TTC549 (cell line): ENCODE measurements at regions not wholly inside any gene's neighbourhood (a gene's known extent, or its start where the extent isn't known, plus 50 kb on each side); places are given as distances from the start of the nearest gene placed in this dataset.
A peak's percentile ranks its signal among the peaks of the same experiment; 100 is the strongest.
"Not testable (repeated sequence)": the region's sequence is repeated elsewhere in the genome, so short reads cannot be mapped to it uniquely, and the experiment has no call there.

Experiments used
- FAIRE-seq: peaks from 2 replicates; lab custom pipeline; 2012; peaks lifted over from hg19 to GRCh38; lab: Jason Lieb, UNC

DNA sequence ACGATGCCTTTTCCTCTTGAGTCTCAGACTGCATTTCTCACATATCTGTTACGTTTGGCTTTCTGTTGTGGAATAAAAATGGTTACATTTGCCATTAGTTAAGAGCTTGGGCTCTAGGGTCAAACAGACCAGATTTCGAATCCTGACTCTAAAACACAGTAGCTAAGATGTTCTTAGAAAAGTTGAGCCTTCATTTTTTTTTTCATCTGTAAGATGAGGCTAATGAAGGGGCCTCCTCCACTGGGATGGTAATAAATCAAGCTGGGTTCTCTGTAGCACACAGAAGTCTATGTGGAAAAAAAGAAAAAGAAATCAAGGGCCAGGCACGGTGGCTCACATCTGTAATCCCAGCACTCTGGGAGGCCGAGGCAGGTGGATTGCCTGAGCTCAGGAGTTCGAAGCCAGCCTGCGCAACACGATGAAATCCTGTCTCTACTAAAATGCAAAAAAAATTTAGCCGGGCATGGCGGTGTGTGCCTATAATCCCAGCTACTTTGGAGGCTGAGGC lies 49.9 kb upstream of the CAPRIN1 start:
- no peak for FAIRE-seq

DNA sequence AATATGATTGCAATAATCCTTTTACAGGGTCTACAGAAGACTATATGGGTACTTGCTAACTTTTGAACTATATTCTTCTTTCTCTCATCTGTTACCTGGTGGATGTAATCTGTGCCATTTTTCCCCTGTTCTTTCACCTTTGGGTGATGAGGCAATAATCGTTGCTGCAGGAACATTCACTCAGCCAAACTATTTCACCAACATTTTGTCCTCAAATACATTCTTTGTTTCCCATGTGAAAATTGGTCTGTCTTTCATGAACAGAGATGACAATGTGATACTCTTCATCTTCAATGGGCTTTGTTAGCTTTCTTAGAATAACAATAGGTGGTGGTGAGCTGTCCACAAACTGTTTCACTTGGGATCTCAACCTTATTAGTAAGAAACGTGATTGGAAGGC lies 52.1 kb upstream of the CAPRIN1 start:
- no peak for FAIRE-seq

DNA sequence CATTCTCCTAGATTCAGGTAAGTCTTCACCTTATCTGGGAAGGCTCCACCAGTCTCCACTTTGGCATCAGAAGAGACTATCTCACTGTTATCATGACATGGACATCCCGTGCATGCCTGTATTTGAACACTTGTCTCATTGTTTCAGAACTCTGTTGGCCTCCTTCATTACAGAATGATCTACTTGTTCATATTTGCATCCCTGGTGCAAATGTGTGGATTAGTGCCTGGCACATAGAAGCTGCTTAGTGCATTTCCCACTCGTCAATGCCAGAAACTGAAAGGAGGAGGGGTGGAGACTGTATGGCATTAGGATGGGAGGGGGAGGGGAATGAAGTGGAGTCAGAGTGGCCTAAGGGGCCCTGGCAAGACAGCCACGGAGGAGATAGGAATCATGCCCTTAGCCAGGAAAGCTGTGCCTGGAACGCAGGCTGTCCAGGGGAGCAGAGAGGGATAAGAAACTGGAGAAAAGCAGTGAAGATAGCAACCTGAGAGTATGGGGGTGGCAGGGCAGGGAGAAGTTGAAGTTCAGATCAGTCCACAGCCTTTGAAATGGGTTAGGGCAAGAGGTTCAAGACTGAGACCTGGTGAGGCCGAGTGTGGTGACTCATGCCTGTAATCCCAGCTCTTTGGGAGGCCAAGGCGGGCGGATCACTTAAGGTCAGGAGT lies 53.8 kb upstream of the CAPRIN1 start:
- no peak for FAIRE-seq

DNA sequence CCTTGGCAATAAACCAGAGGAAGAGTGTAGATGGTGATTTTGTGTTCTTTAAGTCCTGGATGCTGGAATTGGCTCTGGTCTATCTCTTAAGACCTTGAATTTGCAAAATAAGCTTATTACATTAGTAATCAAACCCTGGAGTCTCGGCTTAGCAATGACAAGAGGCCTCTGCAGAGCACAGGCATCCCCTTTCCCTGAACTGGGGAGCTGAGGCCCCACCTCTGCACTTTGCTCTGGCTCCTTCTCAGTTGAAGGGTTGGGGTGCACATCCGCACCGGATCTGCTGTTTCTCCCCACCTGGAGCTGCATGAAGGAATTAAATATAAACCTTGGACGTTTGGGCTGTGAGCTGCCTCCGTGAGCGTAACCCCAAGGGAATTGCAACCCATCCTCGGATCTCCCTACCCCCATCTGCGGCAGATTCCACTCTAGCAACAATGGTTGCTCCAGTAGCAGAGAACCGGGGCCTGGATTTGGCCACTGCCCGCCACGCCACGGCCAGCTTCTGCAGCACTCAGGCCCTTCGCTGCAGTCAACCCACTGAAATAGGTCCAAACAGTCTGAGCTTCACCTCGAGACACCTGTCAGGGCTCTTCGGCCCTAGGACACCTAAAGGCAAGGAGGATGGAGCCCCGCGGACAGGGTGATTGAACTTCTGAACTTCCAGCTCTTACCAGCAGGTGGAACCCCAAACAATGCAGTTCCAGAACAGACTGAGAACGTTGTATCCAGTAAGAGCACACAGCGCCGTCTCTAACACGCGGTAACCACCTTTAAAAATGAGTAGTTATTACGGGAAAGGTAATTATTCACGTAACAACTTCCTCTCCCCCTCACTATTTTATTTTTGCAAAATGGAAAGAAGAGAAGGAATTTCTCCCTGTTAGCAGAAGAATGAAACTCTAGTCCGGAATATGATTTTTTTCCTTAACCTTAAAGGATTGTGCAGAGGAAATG lies 54.8 kb upstream of the CAPRIN1 start:
- FAIRE-seq, result no peak

DNA sequence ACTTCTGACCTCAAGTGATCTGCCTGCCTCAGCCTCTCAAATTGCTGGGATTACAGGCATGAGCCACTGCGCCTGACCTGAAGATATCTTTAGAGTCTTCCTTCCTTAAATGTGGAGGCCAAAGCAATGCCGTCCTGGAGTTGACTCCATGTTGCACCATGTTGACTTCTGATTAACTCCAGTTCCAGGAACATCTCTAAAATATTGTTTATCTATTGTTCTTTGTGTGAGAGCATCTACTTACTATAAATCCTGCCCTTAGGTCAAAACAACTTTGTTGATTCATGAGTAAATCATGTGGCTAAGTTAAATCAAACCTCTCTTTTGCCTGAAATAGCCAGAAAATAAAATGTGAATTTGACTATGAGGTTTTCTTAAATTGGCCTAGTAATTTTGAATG lies 56.6 kb upstream of the CAPRIN1 start:
- no peak for FAIRE-seq

DNA sequence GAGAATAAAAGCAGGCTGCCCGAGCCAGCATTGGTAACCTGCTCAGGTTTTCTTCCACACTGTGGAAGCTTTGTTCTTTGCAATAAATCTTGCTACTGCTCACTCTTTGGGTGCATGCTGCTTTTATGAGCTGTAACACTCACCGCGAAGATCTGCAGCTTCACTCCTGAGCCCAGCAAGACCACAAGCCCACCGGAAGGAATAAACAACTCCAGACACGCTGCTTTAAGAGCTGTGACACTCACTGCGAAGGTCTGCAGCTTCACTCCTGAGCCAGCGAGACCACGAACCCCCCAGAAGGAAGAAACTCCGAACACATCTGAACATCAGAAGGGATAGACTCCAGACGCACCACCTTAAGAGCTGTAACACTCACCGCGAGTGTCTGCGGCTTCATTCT lies 60.4 kb upstream of the CAPRIN1 start:
- FAIRE-seq, result not testable (repeated sequence)

DNA sequence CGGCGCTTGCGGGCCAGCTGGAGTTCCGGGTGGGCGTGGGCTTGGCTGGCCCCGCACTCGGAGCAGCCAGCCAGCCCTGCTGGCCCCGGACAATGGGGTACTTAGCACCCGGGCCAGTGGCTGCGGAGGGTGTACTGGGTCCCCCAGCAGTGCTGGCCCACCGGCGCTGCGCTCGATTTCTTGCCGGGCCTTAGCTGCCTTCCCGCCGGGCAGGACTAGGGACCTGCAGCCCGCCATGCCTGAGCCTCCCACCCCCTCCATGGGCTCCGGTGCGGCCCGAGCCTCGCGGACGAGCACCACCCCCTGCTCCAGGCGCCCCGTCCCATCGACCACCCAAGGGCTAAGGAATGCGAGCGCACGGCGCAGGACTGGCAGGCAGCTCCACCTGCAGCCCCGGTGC lies 61.4 kb upstream of the CAPRIN1 start:
- not testable (repeated sequence) for FAIRE-seq

DNA sequence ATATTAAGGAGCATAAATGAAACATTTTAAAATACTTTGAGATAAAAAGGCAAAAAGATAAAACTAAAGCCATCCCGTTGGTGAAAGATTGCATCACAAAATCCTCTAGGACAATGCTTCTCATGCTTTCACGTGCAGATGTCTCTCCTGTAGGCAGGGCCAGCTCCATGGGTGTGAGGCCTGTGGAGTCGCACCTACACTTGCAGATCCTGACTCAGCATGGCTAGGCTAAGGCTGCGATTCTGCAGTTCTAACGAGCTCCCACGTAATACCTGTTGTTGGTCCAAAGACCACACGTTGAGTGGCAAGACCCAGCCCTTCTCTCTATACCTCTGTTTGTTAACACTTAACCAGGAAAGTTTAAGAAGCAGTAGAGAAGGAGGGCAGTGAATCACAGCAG lies 62.1 kb upstream of the CAPRIN1 start:
- no peak for FAIRE-seq

DNA sequence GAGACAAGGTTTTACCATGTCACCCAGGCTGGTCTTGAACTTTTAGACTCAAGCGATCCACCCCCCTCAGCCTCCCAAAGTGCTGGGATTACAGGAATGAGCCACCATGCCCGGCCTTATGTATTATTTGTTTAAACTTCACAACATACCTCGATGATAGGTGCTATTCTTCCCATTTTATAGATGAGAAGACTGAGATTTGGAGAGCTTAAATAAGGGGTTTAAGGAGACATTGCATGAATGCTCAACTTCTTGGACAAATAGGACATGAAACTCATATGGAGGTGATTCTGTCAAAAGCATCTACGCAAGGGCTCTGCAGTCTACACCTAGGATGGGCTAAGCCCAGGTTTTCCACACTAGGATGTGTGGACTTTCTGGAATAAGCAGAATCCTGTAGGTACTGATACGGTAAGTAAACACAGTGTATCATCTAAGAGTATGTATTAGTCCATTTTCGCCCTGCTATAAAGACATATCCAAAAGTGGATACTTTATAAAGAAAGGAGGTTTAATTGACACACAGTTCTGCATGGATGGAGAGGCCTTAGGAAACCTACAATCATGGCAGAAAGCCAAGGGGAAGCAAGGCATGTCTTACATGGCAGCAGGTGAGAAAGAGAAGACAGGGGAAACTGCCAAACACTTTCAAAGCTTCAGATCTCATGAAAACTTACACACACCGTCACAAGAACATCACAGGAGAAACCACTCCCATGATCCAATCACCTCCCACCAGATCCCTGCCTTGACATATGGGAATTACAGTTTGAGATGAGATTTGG lies 62.8 kb upstream of the CAPRIN1 start:
- no peak for FAIRE-seq

DNA sequence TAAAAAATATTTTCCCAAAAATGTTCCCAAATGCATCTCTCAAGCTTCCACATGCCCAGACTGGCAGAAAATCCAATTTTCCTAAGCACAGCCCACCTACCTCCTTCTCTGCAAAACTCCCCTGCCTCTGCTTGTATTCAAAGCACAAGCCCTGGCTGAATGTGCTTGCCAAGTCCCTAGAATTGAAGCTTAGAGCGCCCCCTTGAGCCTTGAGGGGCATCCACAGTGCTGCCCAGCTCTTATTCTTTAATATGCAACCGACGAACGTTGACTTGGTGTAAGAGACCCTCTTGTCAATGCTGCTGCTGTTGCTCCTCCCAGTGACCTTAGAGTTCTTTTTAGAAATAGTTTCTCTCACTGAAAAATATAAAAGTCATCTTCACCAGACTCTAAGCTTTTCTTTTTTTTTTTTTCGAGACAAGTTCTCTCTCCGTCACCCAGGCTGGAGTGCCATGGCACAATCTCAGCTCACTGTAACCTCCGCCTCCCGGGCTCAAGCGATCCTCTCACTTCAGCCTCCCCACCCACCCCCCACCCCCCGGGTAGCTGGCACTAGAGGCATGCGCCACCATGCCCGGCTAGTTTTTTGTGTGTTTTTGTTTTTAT lies 63.5 kb upstream of the CAPRIN1 start:
- FAIRE-seq, result no peak

DNA sequence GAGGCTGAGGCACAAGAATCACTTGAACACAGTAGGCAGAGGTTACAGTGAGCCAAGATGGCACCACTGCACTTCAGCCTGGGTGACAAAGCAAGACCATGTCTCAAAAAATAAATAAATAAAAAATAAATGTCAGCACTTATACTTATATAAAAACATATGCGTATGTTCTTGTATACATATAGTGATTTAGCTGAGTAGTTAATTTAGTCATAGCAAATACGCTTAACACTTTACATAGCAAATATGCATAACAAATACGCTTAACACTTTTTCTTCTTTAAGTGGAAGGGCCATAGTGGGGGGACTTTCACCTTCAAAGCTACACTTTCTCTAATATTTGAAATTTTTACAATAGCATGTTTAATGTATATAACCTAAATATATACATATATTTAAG lies 64.0 kb upstream of the CAPRIN1 start:
- no peak for FAIRE-seq

DNA sequence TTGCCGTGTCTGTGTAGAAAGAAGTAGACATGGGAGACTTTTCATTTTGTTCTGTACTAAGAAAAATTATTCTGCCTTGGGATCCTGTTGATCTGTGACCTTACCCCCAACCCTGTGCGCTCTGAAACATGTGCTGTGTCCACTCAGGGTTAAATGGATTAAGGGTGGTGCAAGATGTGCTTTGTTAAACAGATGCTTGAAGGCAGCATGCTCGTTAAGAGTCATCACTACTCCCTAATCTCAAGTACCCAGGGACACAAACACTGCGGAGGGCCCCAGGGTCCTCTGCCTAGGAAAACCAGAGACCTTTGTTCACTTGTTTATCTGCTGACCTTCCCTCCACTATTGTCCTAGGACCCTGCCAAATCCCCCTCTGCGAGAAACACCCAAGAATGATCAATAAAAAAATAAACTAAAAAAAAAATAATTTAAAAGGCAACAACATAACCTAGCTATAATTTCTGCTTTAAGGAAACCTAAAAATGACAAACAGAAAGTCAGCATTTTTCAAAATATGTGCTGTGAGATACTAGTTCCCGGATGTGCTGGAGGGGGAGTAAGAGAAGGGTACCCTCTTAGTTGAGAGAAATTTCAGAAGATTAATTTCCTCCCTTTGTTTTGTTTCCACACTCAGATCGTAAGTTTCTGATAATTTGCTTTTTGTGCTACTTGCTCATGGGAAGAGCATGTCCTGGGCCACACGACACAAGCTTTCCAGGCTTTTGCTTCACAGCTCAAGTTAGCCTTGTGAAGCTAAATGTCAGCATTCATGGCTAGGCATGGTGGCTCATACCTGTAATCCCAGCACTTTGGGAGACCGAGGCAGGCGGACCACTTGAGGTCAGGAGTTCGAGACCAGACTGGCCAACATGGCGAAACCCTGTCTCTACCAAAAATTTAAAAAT lies 64.7 kb upstream of the CAPRIN1 start:
- not testable (repeated sequence) for FAIRE-seq

DNA sequence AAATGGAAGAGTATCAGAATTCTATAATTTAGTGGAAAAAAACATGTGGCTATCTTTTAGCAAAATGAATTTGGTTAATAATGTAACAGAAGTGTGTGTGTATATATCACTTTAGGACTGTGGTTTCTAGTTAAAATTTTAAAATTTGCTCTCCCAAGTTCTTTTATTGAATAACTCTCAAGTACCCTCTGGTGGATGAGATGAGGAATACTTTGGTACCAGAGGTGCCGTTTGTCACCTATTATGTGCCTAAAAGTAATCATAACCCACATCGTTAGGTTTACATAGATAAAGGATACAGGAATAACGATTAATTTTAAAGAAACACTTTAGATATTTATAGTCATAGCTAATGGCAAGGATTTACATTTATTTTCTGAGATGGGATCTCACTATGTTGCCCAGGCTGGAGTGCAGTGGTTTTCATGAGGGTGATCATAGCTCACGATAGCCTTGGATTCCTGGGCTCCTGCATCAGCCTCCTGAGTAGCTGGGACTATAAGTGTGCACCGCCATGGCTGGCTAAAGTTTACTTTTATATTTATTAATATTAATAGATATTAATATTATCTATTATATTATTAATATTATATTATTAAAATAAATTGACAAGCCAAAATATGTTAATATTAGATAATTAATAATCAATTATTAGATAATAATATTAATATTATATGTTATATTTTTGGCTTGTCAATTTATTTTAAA lies 66.7 kb upstream of the CAPRIN1 start:
- peak; percentile 64 for FAIRE-seq

DNA sequence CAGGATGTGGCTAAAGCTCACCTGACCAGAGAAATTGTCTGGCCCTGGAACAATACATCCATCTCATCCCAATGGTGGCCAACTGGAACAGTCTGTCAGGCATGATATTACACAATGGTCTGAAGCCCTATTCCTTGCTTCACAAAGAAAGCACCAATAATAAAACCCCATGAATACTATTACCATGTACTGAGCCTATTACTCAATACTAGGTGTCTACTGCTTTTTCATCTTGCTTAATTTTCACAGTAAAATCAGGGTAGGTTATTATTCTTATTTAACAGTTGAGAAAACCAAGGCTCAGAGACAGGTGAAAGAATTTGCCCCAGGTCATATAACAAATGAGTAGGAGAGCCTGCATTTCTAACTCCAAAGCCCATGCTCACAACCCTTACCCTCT lies 68.9 kb upstream of the CAPRIN1 start:
- no peak for FAIRE-seq

DNA sequence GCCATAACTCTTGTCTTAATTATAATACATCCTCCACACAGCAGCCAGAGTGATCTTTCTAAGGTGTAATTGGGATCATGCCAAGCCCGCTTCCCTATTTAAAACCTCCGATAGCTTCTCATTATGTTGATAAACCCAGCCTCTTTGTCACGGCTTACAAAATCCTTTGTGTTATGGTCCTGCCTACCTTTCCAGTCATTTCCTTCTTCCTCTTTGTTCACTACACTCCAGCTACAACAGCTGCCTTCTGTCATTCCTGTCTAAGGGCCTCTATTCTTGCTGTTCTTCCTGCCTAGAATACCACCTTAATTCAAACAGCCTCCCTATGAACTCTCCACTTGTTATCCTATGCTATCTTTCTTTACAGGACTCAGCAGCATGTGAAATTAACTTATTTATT lies 70.6 kb upstream of the CAPRIN1 start:
- FAIRE-seq, result no peak

DNA sequence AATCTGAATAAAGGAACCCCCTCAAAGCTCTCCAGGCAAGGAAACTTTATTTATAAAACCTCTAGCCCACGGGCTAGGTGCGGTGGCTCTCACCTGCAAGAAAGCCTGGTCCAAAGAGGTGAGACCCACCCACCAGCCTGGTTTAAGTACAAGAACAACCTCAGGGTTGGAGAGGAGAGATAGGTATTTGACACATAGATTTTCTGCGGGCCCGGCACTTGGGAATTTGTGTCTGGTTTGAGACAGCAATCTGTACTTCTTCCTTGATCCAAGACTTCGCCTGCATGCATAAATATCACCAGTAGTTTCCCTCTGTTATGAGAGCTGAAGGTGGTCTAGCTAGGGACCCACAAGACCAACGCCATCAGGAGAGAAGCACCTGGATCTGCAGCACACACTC lies 73.2 kb upstream of the CAPRIN1 start:
- FAIRE-seq, result no peak

DNA sequence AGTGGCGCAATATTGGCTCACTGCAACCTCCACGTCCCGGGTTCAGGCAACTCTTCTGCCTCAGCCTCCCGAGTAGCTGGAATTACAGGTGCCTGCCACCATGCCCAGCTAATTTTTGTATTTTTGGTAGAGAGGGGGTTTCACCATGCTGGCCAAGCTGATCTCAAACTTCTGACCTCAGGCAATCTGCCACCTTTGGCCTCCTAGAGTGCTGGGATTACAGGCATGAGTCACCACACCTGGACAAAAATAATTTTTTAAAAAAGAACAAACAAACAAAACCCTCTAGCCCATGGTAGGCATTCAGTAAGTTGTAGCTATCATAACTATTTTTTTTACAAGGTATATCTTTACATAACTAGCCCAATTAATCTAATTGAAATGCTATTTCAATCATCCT lies 73.9 kb upstream of the CAPRIN1 start:
- no peak for FAIRE-seq

DNA sequence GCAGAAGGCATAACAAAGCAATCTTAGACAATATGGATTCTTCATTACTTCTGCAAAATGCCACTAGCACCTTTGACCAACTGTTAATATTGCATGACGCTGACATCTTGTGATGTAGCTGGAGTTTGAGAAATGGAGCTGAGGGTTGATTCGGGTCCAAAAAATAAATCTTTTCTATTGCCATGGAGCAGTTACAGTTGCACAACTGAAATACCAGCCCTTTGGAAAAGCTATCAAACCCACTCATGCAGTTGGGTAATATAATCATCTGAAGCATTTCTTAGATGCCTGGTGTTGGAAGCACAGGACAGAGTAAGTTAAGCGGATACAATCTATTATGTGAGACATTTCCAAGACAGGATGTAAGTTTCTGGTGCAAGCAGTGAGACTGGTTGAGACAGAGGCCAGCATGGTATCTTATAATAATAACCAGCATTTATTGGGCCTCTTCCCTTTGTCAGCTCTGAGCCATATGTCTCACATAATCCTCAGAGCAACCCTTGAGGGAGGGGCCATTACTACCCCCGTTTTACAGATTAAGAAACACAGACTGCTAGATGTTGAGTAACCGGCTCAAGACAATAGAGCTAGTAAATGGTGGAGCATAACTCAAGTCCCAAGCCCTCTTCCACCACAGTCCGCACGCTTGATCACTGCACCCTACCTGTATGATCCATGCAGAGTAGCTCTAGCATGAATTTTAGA lies 74.9 kb upstream of the CAPRIN1 start:
- no peak for FAIRE-seq

DNA sequence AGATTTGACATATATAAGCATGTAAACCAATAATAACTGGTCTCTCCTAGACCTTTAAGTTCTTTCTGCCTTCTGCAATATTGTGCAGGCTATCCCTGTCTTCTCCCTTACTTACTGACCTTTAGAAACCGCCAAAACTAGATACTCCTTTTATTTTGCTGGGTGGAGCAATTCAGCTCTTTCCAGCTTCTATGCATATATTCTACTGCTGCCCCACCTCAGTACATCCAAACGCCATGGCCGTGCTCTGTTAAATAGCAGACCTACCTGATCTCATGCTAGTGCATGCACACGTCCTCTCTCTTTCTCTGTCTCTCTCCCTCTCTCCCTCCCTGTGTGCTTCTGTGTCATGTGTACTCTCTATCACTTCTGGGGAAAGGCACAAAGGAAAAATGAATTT lies 76.7 kb upstream of the CAPRIN1 start:
- FAIRE-seq, result no peak

DNA sequence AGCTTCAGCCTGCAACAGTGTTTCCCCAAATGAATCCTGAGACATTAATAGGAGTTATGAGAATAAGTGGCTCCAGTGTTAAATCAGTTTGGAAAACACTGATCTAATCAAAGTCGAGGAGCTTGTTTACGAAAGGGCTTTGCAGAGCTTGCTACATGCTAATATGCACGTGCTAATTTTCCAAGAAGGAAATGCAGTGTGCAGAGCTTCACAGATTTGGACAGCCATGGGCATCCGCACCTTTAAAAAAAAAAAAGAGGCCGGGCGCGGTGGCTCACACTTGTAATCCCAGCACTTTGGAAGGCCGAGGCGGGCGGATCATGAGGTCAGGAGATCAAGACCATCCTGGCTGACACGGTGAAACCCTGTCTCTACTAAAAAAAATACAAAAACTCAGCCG lies 79.7 kb upstream of the LMO2 start:
- not testable (repeated sequence) for FAIRE-seq
